Thoracic aorta (tissue), 2 donors: ENCODE measurements at regions not wholly inside any gene's neighbourhood (a gene's known extent, or its start where the extent isn't known, plus 50 kb on each side); places are given as distances from the start of the nearest gene placed in this dataset.

Experiments
- ATAC-seq: fragments of 150-250 bp; one replicate; pipeline ENCODE4 v1.8.0; 2017; ENCODE audit warnings: low read depth; ENCODE audit not compliant: insufficient number of reproducible peaks, low FRiP score
- DNase-seq: peaks from one replicate; pipeline ENCODE4 v3.0.0-alpha.2; 2020; ENCODE audit warnings: low spot score
- H3K27ac ChIP-seq, 2 donors: fragments of 200-600 bp; sonication (generic); 1 replicate in 1 of 2; 2 replicates in 1 of 2; pipeline ENCODE4 v1.5.1; 2016; ENCODE audit warnings: mild to moderate bottlenecking in 2 of 2, moderate library complexity in 2 of 2
- H3K27me3 ChIP-seq: fragments of 200-600 bp; sonication (generic); replicated peaks from 2 replicates; pipeline ENCODE4 v1.6.0; 2016; ENCODE audit warnings: mild to moderate bottlenecking; ENCODE audit not compliant: insufficient read depth
- H3K36me3 ChIP-seq: fragments of 200-600 bp; sonication (generic); one replicate; pipeline ENCODE4 v1.5.1; 2016
- H3K4me1 ChIP-seq, 2 donors: fragments of 200-600 bp; sonication (generic); 1 replicate in 1 of 2; 2 replicates in 1 of 2; pipeline versions ENCODE4 v1.5.1 to v1.6.0; 2016; ENCODE audit warnings: low read depth in 2 of 2, mild to moderate bottlenecking in 1 of 2; ENCODE audit not compliant: control insufficient read depth in 1 of 2
- H3K4me3 ChIP-seq: fragments of 200-600 bp; sonication (generic); 2 replicates; pipeline ENCODE4 v1.5.1; 2016; ENCODE audit warnings: mild to moderate bottlenecking
- H3K9me3 ChIP-seq: fragments of 200-600 bp; sonication (generic); 2 replicates; pipeline ENCODE4 v1.5.1; 2016
- CTCF ChIP-seq: fragments of 200-600 bp; sonication (generic); IDR thresholded peaks from one replicate; pipeline ENCODE4 v1.5.1; 2019; ENCODE audit warnings: antibody characterized with exemption

- H3K27me3 ChIP-seq, result no peaks in the 10 kb centered on the region
- ATAC-seq, result no peak
- TF ChIP-seq CTCF, result no peak
- H3K27ac ChIP-seq, result no peak overlapping the region
- no peak for DNase-seq
- H3K9me3 ChIP-seq, result no peaks in the 10 kb centered on the region
- H3K4me3 ChIP-seq, result no peak overlapping the region
- no peaks in the 10 kb centered on the region for H3K4me1 ChIP-seq
- no peaks in the 10 kb centered on the region for H3K36me3 ChIP-seq
Measured at GRCh38 chr2:120490091-120490798, 144.3 kb downstream of the INHBB start.

GRCh38 chr2:120491111-120491625 lies 145.2 kb downstream of the INHBB start:
- ATAC-seq (no peak), DNase-seq (no peak)
- no peaks in the 10 kb centered on the region for H3K27me3 ChIP-seq
- H3K4me3 ChIP-seq, result no peak overlapping the region
- no peak for TF ChIP-seq CTCF
- no peaks in the 10 kb centered on the region for H3K36me3 ChIP-seq
- no peaks in the 10 kb centered on the region for H3K4me1 ChIP-seq
- no peak overlapping the region for H3K27ac ChIP-seq
- H3K9me3 ChIP-seq, result no peaks in the 10 kb centered on the region

- Histone ChIP-seq H3K27me3 (no peaks in the 10 kb centered on the region), H3K27ac (no peak overlapping the region), H3K9me3 (no peaks in the 10 kb centered on the region), H3K4me1 (no peaks in the 10 kb centered on the region), H3K36me3 (no peaks in the 10 kb centered on the region), H3K4me3 (no peak overlapping the region)
- DNase-seq (no peak), ATAC-seq (no peak)
- no peak for TF ChIP-seq CTCF
Measured at GRCh38 chr2:120493231-120493630, 147.3 kb downstream of the INHBB start.

- Histone ChIP-seq H3K36me3 (no peaks in the 10 kb centered on the region), H3K27me3 (no peaks in the 10 kb centered on the region), H3K4me1 (no peaks in the 10 kb centered on the region), H3K9me3 (no peaks in the 10 kb centered on the region), H3K27ac (no peak overlapping the region), H3K4me3 (no peak overlapping the region)
- TF ChIP-seq CTCF, result no peak
- ATAC-seq (no peak), DNase-seq (no peak)
Measured at GRCh38 chr2:120494446-120494845, 148.5 kb downstream of the INHBB start.

- no peak for TF ChIP-seq CTCF
- ATAC-seq (no peak), DNase-seq (no peak)
- H3K36me3 ChIP-seq, result no peaks in the 10 kb centered on the region
- no peaks in the 10 kb centered on the region for H3K4me1 ChIP-seq
- H3K27ac ChIP-seq, result no peak overlapping the region
- H3K9me3 ChIP-seq, result no peaks in the 10 kb centered on the region
- H3K4me3 ChIP-seq, result no peak overlapping the region
- no peaks in the 10 kb centered on the region for H3K27me3 ChIP-seq
Measured at GRCh38 chr2:120495586-120495985, 149.7 kb downstream of the INHBB start.
